ENCODE measurements at regions not wholly inside any gene's neighbourhood (a gene's known extent, or its start where the extent isn't known, plus 50 kb on each side); places are given as distances from the start of the nearest gene placed in this dataset.

- TF ChIP-seq, protein P1, sequence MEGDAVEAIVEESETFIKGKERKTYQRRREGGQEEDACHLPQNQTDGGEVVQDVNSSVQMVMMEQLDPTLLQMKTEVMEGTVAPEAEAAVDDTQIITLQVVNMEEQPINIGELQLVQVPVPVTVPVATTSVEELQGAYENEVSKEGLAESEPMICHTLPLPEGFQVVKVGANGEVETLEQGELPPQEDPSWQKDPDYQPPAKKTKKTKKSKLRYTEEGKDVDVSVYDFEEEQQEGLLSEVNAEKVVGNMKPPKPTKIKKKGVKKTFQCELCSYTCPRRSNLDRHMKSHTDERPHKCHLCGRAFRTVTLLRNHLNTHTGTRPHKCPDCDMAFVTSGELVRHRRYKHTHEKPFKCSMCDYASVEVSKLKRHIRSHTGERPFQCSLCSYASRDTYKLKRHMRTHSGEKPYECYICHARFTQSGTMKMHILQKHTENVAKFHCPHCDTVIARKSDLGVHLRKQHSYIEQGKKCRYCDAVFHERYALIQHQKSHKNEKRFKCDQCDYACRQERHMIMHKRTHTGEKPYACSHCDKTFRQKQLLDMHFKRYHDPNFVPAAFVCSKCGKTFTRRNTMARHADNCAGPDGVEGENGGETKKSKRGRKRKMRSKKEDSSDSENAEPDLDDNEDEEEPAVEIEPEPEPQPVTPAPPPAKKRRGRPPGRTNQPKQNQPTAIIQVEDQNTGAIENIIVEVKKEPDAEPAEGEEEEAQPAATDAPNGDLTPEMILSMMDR (IDR thresholded peaks at IDR 0.05; ENCODE audit: poor library complexity, severe bottlenecking), result no peak
- TF ChIP-seq, protein P2, sequence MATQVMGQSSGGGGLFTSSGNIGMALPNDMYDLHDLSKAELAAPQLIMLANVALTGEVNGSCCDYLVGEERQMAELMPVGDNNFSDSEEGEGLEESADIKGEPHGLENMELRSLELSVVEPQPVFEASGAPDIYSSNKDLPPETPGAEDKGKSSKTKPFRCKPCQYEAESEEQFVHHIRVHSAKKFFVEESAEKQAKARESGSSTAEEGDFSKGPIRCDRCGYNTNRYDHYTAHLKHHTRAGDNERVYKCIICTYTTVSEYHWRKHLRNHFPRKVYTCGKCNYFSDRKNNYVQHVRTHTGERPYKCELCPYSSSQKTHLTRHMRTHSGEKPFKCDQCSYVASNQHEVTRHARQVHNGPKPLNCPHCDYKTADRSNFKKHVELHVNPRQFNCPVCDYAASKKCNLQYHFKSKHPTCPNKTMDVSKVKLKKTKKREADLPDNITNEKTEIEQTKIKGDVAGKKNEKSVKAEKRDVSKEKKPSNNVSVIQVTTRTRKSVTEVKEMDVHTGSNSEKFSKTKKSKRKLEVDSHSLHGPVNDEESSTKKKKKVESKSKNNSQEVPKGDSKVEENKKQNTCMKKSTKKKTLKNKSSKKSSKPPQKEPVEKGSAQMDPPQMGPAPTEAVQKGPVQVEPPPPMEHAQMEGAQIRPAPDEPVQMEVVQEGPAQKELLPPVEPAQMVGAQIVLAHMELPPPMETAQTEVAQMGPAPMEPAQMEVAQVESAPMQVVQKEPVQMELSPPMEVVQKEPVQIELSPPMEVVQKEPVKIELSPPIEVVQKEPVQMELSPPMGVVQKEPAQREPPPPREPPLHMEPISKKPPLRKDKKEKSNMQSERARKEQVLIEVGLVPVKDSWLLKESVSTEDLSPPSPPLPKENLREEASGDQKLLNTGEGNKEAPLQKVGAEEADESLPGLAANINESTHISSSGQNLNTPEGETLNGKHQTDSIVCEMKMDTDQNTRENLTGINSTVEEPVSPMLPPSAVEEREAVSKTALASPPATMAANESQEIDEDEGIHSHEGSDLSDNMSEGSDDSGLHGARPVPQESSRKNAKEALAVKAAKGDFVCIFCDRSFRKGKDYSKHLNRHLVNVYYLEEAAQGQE (IDR thresholded peaks at IDR 0.05; ENCODE audit: borderline replicate concordance), result no peak
- no peak for TF ChIP-seq EZH2 (IDR thresholded peaks at IDR 0.05; ENCODE audit: borderline replicate concordance, insufficient read depth, low read length, poor library complexity, severe bottlenecking)
- TF ChIP-seq MXI1 (conservative IDR thresholded peaks at IDR 0.05; ENCODE audit: poor library complexity, severe bottlenecking), result no peak
- no peak for TF ChIP-seq POLR2AphosphoS5 (IDR thresholded peaks at IDR 0.05)
- TF ChIP-seq EP300 (conservative IDR thresholded peaks at IDR 0.05; ENCODE audit: poor library complexity, severe bottlenecking), result no peak
- no peak for TF ChIP-seq RAD21 (conservative IDR thresholded peaks at IDR 0.05)
- no peak for TF ChIP-seq TAF1 (IDR thresholded peaks at IDR 0.05; ENCODE audit: low read depth)
- TF ChIP-seq SMC3 (conservative IDR thresholded peaks at IDR 0.05; ENCODE audit: poor library complexity), result no peak
- Histone ChIP-seq H3K36me3 (ENCODE audit: insufficient read depth, low read length) (no peaks in the 10 kb centered on the region), H2AFZ (ENCODE audit: low read depth, low read length) (no peak overlapping the region), H3K27ac (ENCODE audit: low read length) (no peak overlapping the region), H3K27me3 (ENCODE audit: insufficient read depth, low read depth, low read length) (peaks cover 3% of the 10 kb centered on the region), H3K9me2 (ENCODE audit: insufficient read depth, low read length) (no peaks in the 10 kb centered on the region), H3K4me2 (ENCODE audit: low read length) (no peak overlapping the region), H4K20me1 (ENCODE audit: insufficient read depth) (no peaks in the 10 kb centered on the region), H3K9ac (ENCODE audit: low read length) (no peak overlapping the region), H3F3A (ENCODE audit: insufficient read depth, low read length, poor library complexity, severe bottlenecking) (no peaks in the 10 kb centered on the region), H3K9me3 (ENCODE audit: low read length) (no peaks in the 10 kb centered on the region), H3K79me2 (replicated peaks; ENCODE audit: insufficient read depth, low read length) (no peaks in the 10 kb centered on the region), H3K4me3 (ENCODE audit: low read length) (no peak overlapping the region)
Measured at GRCh38 chr13:47044842-47045241, 148.0 kb upstream of the HTR2A start.

DNA sequence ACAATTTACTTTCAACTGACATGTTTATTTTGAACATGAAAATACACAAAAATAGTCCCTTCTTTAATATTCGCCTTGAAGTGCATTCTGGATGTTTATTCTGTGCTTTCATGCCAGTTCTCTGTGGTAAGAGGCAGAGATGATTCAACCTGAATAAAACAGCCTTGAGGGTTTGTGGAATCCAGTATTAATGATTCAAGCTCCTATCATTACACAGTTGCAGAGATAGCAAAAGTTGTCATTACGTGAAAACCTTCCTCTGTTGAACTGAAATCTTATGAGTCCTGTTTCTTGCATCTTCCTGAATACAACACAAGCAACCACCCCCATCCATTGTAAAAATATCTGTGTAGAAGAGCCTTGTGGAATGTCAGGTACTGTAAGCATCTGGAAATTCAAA, 142.3 kb upstream of the HTR2A start:
- H3K4me3 ChIP-seq (ENCODE audit: low read length), result no peak overlapping the region
- H3K9me2 ChIP-seq (ENCODE audit: insufficient read depth, low read length), result no peaks in the 10 kb centered on the region
- no peak overlapping the region for H2AFZ ChIP-seq (ENCODE audit: low read depth, low read length)
- peaks cover 3% of the 10 kb centered on the region for H3K27me3 ChIP-seq (ENCODE audit: insufficient read depth, low read depth, low read length)
- no peaks in the 10 kb centered on the region for H3K9me3 ChIP-seq (ENCODE audit: low read length)
- no peaks in the 10 kb centered on the region for H3K36me3 ChIP-seq (ENCODE audit: insufficient read depth, low read length)
- no peaks in the 10 kb centered on the region for H4K20me1 ChIP-seq (ENCODE audit: insufficient read depth)
- no peaks in the 10 kb centered on the region for H3K79me2 ChIP-seq (replicated peaks; ENCODE audit: insufficient read depth, low read length)
- H3F3A ChIP-seq (ENCODE audit: insufficient read depth, low read length, poor library complexity, severe bottlenecking), result no peaks in the 10 kb centered on the region
- no peak overlapping the region for H3K4me2 ChIP-seq (ENCODE audit: low read length)
- no peak overlapping the region for H3K27ac ChIP-seq (ENCODE audit: low read length)
- TF ChIP-seq EZH2 (IDR thresholded peaks at IDR 0.05; ENCODE audit: borderline replicate concordance, insufficient read depth, low read length, poor library complexity, severe bottlenecking) (no peak), MXI1 (conservative IDR thresholded peaks at IDR 0.05; ENCODE audit: poor library complexity, severe bottlenecking) (no peak), RAD21 (conservative IDR thresholded peaks at IDR 0.05) (no peak), POLR2AphosphoS5 (IDR thresholded peaks at IDR 0.05) (no peak), TAF1 (IDR thresholded peaks at IDR 0.05; ENCODE audit: low read depth) (no peak), SMC3 (conservative IDR thresholded peaks at IDR 0.05; ENCODE audit: poor library complexity) (no peak), EP300 (conservative IDR thresholded peaks at IDR 0.05; ENCODE audit: poor library complexity, severe bottlenecking) (no peak)
- TF ChIP-seq, protein P1 (IDR thresholded peaks at IDR 0.05; ENCODE audit: poor library complexity, severe bottlenecking), result no peak
- TF ChIP-seq, protein P2 (IDR thresholded peaks at IDR 0.05; ENCODE audit: borderline replicate concordance), result no peak
- no peak overlapping the region for H3K9ac ChIP-seq (ENCODE audit: low read length)

All from neural cell (in vitro differentiated cells).